ENCODE measurements at regions not wholly inside any gene's neighbourhood (a gene's known extent, or its start where the extent isn't known, plus 50 kb on each side); places are given as distances from the start of the nearest gene placed in this dataset.

DNA sequence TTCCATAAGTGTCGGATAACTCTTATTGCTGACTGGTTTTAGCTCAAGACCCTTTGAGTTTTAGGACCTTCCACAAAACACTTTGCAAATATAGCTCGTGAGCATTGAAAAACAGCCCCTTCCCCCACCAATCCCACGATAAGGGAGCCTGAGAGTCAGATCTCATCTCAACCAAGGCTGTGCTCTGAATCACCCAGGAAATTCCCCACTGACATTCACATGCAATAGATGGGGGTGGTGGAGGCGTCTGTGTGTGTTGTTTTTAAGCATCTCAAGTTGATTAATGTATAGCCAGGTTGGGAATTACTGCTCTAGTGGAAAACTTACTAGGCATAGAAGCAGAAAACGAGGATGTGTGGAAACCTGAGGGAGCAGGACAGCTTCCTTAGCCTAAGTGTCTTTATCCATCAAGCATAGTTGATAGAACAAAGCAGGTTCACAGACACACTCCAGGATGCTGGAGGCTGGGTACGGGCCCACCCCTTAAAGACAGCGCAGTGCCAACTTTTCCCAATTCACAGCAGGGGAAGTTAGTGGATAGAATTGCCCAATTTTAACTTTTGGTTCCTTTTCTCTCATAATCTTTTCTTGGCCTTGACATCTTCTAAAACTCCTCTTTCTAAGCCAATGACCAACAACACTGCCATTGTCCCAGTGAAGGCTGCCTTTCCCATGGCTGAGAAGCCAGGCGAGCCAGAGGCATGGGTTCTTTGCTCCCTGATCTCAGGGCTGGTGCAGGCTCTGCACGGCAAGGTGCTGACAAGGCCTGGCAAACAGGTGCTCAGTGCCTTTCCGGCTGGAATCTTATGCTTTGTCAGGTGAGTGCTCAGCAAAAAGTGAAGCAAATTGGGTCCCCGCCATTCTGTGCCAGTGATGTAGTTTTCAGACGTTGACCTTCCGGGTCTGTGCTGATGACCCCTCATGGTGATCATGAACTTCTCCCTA, 98.5 kb upstream of the INSIG1 start:
- in situ Hi-C loops (cut with HindIII; ENCODE audit: low sequenced_read_pairs) = no loop called here

DNA sequence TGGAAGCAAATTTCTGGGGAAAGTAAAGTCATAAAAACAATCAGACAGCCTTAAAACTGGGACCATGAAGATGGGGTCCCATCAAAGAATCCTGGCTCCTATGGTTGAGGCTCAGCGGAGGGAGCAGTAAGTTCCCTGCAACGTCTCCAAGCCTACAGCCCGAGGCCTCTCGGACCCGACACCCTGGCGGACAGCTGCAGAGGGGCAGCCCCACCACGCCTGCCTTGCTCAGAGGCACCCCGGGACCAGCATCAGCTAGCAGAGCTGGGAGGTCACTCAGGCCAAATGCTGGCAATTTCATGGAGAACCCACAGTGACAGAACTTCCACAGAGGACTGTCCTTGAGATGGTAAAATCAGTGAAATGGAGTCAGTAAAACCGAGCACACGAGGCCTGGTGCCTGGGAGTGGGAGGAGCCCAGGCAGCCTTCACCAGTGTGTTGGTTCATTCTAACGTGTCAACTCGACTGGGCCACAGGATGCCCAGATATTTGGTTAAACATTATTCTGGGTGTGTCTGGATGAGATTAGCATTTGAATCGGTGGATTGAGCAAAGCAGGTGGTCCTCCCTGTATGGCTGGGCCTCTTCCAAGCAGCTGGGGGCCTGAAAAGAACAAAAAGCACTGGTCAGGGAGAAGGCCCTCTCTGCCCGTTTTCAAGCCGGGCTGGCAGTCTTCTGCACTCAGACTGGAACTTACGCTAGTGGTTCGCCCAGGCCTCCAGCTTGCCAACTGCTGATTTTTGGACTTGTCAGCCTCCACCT, 96.2 kb upstream of the INSIG1 start:
- in situ Hi-C loops (cut with HindIII; ENCODE audit: low sequenced_read_pairs) = no loop called here

DNA sequence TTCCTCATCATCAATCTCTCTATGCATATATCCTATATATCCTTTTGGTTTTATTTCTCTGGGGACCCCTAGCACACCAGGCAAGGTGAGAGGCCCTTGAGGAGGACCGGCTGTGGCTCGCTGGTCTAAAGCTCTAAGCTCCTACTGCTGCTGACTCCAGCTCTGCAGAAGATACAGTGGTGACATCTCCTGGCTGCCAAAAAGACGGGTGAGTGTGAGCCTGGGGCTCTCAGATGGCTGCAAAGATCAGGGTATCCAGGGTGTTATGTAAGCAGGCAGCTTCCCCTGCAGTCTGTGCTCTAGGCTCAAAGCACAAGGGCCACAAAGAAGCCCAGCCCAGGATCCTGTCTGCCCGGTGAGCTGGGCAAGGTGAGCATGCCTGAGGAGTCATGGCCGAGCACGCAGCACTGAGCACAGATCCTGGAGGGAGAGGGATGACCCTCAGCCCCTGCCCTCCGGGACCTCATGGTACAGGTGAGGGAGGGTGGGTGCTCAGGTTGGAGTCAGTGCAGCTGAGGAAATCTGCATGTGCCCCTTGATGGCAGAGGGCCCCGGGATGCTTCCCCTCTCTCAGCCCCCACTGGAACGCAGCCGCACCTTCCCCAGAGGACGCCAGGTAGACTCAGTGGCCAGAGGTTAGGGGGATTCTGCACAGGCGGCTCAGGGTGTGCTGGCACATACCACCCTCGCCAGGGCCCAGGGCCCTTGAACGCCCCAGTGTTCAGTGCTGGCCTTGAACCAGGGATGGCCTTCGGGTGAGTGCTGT, 95.4 kb upstream of the INSIG1 start:
- in situ Hi-C loops (cut with HindIII; ENCODE audit: low sequenced_read_pairs) = no loop called here

DNA sequence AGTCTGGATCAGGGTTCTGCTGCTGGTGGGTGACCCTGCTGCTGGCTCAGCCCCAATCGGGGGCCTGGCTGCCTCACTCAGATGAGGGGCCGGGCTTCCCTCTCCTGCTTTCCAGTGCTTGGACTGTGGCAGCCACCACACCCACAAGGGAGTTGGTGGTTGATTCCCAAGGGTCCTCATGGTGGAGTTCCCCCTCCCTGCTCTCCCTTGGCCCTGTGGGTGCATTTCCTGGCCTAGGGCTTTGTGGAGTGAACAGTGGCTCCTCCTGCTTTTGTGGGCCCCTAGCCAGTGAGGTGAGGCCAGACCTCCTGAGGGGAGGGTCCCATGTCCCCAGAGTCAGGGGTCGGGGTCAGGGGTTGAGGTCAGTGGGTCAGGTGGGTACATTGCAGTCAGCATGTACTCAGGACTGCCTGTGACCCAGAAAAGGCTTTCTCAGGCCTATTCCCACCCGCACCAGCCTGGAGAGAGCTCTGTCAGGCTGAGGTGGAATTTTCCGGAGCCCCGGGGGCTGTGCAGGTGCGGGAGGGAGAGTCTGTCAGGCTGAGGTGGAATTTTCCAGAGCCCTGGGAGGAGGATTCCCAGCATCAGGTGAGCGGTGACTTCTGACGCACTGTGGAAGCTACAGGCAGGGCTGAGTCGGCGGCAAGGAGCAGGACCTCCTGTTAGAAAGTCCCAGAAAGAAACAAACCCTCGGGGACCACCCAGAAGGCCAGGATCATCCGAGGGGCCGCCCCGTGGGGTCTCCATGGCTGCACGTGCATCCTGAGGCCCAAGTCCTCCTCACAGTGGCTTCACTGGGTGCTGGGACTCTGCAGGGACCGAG, 94.4 kb upstream of the INSIG1 start:
- in situ Hi-C loops (cut with HindIII; ENCODE audit: low sequenced_read_pairs) = no loop called here

DNA sequence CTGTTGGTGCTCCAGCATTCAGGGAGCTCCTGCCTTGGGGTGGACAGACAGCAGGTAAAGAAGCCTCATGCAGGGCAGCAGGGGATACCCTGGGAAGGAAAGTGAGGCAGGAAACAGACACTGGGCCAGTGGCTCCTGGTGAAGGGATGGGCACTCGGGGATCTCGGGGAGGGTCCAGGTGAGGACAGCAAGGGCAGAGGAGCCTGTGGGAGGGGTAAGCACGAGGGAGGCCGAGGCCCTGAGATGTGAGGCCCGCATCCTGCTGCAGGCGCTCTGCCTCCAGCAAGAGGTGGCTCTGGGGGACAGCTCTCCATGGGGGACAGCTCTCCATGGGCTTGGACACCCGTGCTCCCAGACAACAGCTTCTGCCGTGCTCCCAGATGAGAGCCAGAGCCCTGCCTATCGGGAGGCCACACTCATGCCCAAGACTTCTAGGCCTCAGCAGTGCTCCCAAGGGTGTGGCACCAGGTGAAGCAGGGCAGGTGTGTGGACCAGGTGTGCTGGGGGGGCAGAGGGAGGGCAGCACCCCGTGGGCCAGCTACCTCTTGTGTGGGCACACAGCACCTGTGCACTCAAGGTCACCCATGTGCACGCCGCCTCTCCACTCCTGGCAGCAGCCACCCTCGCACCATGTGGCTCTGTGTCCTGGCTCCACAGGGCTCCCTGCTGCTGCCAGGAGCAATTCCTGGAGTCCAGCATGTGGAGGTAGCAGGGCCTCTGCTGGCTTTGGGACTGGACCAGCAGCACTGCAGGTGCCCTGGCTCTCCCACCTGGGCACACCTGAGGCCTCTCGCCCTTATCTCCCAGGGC, 93.6 kb upstream of the INSIG1 start:
- in situ Hi-C loops (cut with HindIII; ENCODE audit: low sequenced_read_pairs) = no loop called here

DNA sequence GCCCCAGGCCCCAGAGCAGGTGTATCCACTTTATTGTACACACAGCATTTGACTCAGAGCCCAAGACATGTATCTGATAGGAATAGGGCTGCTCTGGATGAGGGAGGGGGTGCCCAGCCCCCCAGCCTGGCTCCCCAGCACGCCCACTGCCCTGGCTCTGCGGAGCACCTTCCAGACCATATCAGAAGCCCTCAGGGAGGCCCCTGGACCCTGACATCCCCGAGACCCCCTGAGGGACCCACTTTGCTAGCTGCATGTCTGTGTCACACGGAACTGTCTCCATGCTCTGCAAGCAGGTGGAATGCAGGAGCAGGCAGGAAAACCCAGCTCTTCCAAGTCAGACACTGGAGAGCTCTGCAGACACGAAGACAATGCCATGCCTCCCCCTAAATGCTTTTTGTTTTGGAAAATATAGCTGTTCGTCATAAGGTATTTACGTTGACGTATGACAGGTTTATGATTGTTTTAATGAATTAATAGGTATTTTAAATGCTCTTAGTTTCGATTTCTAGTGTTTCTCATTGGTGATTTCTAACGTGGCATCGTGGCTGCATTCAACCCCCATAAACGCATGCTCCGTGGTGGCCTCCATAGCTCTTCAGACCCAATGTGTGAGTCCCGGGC, 92.8 kb upstream of the INSIG1 start:
- in situ Hi-C loops (cut with HindIII; ENCODE audit: low sequenced_read_pairs) = no loop called here

DNA sequence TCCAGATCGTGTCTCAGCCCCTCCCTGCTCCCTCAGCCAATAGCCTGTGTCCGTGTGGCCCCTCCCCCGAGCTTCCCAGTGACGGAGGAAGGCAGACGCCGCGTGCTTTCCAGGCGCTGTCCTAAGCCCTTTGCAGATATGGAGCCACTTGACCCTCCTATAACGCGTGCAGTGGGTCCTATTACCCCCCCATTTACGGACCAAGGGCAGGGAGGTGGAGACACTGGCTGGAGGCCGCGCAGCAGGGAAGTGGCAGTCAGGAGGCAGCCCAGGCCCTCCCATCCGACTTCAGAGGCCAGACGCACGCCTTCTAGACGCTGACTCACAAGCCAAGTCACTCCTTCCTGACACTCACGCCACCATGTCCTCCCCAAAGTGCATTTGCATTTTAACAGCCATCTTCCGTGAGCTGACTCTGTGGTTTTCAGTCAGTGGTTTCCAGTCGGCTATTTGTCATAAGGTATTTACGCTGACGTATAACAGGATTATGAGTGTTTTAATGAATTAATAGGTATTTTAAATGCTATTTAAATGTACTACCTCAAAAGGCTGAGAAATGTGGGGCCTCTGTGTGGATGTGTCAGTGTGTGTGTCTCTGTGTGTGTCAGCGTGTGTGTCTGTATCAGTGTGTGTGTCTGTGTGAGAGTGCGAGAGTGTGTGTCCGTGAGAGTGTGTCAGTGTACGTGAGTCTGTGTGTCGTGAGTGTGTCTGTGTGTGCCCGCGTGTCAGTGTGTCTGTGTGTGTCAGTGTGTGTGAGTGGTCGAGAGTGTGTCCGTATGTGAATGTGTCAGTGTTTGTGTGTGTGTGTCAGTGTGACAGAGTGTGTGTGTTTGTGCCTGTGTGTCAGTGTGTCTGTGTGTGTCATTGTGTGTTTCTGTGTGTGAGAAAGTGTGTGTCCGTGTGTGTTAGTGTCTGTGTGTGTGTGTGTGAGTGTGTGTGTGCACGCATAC, 92.0 kb upstream of the INSIG1 start:
- in situ Hi-C loops (cut with HindIII; ENCODE audit: low sequenced_read_pairs) = no loop called here

DNA sequence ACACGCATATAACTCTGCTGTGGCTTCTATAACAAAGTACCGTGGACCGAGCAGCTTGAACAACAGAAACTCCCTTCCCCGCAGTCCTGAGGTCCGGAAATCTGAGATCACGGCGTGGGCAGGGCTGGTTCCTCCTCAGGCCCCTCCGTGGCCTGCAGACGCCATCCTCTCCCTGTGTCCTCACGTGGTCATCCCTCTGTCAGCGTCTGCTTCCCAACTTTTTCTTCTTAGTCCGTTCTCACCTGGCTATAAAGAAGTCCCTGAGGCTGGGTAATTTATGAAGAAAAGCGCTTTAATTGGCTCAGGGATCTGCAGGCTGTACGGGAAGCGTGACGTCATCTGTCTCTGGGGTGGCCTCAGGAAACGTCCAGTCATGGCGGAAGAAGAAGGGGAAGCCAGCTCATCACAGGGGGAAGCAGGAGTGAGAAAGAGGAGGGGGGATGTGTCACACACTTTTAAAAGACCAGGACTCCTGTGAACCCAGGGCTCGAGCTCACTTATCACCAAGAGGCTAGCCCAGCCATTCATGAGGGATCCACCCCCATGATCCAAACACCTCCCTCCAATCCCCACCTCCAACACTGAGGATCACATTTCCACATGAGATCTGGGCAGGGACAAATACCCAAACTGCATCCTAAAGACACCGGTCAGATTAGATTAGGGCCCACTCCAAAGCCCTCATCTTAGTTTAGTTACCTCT, 91.2 kb upstream of the INSIG1 start:
- in situ Hi-C loops (cut with HindIII; ENCODE audit: low sequenced_read_pairs) = no loop called here

DNA sequence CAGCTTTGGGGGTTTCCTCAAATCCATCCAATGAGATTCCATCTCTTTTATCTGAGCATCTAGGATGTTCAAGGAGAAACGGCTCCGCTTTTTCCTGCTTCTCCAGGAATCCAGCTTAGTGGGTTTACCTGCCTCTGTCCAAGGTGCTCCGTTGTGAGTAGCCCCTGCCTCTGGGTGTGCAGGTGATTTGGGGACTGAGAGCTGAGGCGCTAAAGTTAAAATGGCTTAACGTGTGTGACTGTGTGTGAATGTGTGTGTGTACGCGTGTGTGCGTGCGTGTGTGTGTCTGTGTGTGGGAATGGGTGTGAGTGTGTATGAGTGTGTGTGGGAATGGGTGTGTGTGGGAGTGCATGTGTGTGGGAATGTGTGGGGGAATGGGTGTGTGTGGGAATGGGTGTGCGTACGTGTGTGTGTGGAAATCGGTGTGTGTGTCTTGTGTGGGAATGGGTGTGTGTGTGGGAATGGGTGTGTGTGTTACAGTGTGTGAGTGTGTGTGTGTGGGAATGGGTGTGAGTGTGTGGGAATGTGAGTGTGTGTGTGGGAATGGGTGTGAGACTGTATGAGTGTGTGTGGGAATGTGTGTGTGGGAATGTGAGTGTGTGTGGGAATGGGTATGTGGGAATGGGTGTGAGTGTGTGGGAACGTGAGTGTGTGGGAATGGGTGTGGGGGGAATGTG, 90.2 kb upstream of the INSIG1 start:
- in situ Hi-C loops (cut with HindIII; ENCODE audit: low sequenced_read_pairs) = no loop called here

DNA sequence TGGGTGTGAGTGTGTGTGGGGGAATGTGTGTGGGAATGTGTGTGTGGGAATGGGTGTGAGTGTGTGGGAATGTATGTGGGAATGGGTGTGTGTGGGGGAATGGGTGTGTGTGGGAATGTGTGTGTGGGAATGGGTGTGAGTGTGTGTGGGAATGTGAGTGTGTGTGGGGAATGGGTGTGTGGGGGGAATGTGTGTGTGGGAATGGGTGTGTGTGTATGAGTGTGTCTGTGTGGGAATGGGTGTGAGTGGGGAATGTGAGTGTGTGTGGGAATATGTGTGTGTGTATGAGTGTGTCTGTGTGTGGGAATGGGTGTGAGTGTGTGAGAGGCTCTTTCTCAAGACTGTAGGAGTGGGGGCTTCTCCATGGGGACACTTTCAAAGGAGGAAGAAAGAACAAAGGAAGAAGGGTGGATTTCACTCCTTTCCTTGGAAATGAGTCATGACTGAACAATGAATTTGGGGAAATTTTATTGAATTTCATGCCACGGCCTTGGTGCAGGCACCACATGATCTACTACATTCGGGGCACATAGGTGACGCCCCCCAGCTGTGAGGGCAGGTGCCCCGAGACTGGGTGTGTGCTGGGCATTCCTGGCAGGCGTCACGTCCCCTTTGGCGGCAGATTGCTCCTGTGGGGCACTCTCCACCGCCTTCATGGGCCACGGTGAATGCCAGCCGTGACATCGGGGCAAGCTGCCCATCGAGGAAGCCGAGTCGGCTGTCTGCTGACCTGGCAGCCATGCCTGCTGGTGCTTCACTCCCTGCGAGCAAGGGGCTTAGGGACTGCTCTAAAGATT, 88.8 kb upstream of the INSIG1 start:
- in situ Hi-C loops (cut with HindIII; ENCODE audit: low sequenced_read_pairs) = no loop called here

DNA sequence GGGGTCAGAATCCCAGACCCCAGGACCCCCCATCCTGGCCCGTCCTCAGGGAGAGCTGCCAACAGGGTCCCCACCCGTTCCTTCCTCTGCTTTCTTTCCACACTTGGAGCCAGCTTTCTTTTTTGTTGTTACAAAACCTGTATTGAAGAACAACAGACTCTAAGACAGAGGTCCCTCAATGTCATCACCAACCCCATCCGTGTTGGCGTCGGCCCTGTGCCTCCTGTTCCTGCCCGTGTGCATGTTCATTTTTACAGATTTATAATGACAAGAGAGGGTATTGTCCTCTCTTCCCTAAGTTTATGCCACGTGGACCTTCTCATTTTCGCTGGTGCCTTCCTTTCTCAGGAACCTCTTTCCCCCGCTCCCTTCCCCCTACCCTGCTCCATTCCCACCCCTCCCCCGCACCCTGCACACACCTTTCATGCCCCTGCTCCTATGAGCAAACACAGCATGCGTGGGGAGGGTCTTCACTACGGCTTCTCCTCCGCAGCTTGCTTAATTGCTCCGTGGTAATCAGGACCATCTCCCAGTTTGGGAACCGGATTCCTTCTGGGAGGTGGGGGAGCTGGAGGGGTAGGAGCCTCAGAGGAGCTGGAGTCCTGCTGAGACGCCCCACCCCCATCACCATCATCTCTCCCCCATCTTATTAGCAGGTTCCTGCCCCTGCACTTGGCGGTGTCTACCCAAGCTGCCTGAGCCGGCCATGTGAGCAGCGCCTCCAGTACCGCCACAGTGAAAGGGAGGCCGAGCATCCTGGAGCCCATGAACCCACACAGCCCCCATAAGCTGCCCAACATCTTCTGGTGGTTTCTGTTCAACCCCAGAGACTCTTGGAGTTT, 88.0 kb upstream of the INSIG1 start:
- in situ Hi-C loops (cut with HindIII; ENCODE audit: low sequenced_read_pairs) = no loop called here

DNA sequence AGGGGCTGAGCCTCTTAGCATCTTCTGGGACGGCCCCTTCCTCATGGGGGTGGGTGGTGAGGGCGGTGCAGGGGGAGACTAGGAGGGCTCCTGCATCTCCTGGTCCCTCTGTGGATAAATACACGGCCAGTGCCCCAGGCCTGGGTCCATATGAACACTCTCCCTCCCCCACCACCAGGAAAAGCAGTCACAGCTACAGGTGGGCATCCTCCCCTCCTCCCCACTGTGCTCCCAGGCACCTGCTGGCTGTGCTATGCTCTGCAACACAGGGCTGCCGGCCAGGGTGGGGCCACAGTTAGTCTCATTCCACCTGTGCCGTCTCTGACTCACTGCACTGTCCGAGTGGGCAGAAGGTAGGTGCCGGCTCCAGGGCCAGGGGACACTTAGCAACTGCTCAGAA, 87.3 kb upstream of the INSIG1 start:
- in situ Hi-C loops (cut with HindIII; ENCODE audit: low sequenced_read_pairs) = no loop called here

DNA sequence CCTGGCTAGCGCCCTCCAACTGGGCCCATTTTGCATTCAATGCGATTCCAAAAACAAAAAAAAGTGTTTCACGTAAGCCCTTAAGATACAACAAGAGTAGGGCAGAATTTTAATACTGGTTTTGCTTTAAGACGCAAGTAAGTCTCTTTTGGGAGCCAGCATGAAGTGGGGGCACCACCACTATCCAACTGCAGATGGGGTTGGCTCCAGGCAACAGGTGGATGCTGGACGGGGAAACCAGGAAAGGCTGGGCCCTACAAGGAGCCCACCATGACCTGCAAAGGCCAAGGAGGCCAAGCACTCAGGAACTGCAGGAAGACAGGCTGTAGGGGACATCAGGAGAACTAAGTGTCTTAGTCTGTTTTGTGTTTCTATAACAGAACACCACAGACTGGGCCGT, 86.5 kb upstream of the INSIG1 start:
- in situ Hi-C loops (cut with HindIII; ENCODE audit: low sequenced_read_pairs) = no loop called here

DNA sequence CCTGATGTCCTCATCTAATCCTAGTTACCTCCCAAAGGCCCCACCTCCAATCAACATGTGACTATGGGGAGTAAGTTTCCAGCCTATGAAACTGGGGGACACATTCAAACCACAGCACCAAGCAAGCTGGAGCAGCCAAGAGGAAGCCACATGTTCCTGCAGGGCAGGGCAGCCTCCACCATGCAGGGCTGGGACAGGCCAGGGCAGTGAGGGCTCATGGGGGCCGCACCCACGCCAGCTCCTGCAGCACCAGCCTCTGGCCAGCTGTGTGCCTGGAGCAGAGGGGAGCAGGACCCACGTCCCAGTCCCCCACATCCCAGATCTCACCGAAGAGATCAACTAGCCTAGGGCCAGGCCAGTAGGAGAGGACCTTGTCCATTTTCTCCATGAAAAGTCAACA, 85.9 kb upstream of the INSIG1 start:
- in situ Hi-C loops (cut with HindIII; ENCODE audit: low sequenced_read_pairs) = no loop called here

DNA sequence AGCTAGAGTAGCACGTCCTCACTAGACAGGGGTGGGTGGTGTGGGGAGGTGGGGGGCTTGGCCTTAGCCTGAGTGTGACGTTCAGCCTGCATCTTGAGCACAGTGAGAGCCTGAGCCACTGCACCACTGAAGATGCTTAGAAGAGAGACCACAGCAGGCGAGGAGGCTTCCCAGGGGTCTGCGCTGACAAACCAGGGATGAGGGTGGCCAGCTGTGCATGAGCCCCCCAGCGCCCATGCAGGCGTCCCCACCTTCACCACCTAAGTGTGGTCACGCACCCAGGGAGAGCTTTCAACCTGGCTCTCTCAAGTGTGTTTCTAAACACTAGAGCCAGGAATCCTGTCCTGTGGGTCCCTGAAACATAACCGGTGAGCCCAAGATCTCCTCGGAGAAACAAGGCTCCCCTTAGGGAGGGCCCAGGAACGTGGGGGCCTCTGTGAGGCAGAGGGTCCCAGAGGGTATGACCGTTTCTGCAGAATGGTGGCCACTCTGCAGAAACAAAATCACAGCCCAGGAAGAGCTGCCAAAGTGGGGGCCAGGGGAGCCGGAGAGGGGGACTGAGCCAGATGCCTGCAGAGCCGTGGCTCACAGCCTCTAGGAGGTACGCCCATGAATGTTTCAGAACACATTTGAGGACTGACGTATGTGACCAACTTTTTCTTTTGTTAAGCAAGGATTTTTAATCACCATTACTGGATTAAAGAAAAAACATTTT, 85.2 kb upstream of the INSIG1 start:
- in situ Hi-C loops (cut with HindIII; ENCODE audit: low sequenced_read_pairs) = no loop called here

Data from endothelial cell of hepatic sinusoid (primary cell).